ENCODE measurements at regions not wholly inside any gene's neighbourhood (a gene's known extent, or its start where the extent isn't known, plus 50 kb on each side); places are given as distances from the start of the nearest gene placed in this dataset.

DNA sequence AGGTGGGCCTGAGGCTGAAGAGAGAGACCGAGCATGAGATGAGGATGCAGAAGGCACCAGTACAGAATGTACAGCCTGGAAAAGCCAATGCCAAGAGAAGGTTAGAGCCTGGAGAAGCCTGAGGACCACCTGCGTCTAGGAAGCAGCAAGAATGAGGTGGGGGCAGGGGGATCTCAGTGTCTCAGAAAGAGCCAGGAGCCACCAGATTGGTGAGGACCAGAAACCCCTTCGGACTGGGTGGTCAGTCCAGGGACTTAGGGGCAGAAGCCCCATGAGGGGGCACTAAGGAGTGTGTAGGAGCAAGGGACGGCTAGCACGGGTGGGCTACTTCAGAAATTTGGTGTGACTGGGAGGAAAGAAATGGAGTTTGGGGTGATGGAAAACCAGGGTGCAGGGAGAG, 205.9 kb upstream of the RNF32 start:
- WGBS (ENCODE audit: low lambda C conversion rate, missing lambda C conversion rate): 95% methylated on average over 5 of the region's 5 CpGs
- Histone ChIP-seq H3K9me3 (ENCODE audit: low read depth) (no peaks in the 10 kb centered on the region), H3K4me3 (no peak overlapping the region), H3K79me2 (no peaks in the 10 kb centered on the region), H3K36me3 (replicated peaks; ENCODE audit: insufficient read depth, low read depth) (no peaks in the 10 kb centered on the region), H3K27me3 (no peaks in the 10 kb centered on the region), H4K20me1 (ENCODE audit: insufficient read depth, poor library complexity, severe bottlenecking) (no peaks in the 10 kb centered on the region), H3K9me2 (replicated peaks; ENCODE audit: insufficient read depth) (no peaks in the 10 kb centered on the region), H2AFZ (no peak overlapping the region), H3K4me2 (no peak overlapping the region), H3K27ac (no peak overlapping the region), H3K4me1 (ENCODE audit: insufficient read depth) (no peaks in the 10 kb centered on the region)
- TF ChIP-seq EZH2phosphoT487 (IDR thresholded peaks at IDR 0.05; ENCODE audit: low read depth, severe bottlenecking, unreplicated experiment): no peak
- TF ChIP-seq, protein P1, sequence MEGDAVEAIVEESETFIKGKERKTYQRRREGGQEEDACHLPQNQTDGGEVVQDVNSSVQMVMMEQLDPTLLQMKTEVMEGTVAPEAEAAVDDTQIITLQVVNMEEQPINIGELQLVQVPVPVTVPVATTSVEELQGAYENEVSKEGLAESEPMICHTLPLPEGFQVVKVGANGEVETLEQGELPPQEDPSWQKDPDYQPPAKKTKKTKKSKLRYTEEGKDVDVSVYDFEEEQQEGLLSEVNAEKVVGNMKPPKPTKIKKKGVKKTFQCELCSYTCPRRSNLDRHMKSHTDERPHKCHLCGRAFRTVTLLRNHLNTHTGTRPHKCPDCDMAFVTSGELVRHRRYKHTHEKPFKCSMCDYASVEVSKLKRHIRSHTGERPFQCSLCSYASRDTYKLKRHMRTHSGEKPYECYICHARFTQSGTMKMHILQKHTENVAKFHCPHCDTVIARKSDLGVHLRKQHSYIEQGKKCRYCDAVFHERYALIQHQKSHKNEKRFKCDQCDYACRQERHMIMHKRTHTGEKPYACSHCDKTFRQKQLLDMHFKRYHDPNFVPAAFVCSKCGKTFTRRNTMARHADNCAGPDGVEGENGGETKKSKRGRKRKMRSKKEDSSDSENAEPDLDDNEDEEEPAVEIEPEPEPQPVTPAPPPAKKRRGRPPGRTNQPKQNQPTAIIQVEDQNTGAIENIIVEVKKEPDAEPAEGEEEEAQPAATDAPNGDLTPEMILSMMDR (IDR thresholded peaks at IDR 0.05; ENCODE audit: poor library complexity): no peak
- TF ChIP-seq EZH2 (IDR thresholded peaks at IDR 0.05; ENCODE audit: borderline replicate concordance): no peak
- DNase-seq (ENCODE audit: low spot score): no peak

DNA sequence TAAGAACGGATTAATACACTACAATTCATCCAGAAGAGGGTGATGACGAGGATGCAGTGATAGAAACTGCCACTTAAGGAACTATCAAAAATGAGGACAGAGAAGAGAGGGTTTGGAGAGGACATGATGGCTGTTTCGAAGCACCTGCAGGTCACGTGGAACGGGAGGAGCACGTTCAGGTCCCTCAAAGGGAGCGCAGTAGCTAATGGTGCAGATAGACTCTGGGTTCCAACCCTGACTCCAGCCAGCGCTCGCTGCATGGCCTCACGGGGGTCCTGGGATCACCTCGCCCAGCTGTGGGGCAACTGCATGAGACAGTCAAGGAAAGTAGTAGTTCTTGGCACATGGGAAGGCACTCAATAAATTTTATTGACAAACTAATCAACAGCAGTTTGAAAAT, 208.6 kb upstream of the RNF32 start:
- TF ChIP-seq, protein P1 (IDR thresholded peaks at IDR 0.05; ENCODE audit: poor library complexity): no peak
- TF ChIP-seq EZH2phosphoT487 (IDR thresholded peaks at IDR 0.05; ENCODE audit: low read depth, severe bottlenecking, unreplicated experiment) (no peak), EZH2 (IDR thresholded peaks at IDR 0.05; ENCODE audit: borderline replicate concordance) (no peak)
- H3K4me2 ChIP-seq: no peak overlapping the region
- no peak for DNase-seq (ENCODE audit: low spot score)
- no peaks in the 10 kb centered on the region for H3K4me1 ChIP-seq (ENCODE audit: insufficient read depth)
- 89% methylated on average over 11 of the region's 11 CpGs for WGBS (ENCODE audit: low lambda C conversion rate, missing lambda C conversion rate)
- no peaks in the 10 kb centered on the region for H3K27me3 ChIP-seq
- no peaks in the 10 kb centered on the region for H3K79me2 ChIP-seq
- H3K4me3 ChIP-seq: no peak overlapping the region
- no peak overlapping the region for H2AFZ ChIP-seq
- no peak overlapping the region for H3K27ac ChIP-seq
- H3K9me3 ChIP-seq (ENCODE audit: low read depth): no peaks in the 10 kb centered on the region
- H3K36me3 ChIP-seq (replicated peaks; ENCODE audit: insufficient read depth, low read depth): no peaks in the 10 kb centered on the region
- no peaks in the 10 kb centered on the region for H4K20me1 ChIP-seq (ENCODE audit: insufficient read depth, poor library complexity, severe bottlenecking)
- no peaks in the 10 kb centered on the region for H3K9me2 ChIP-seq (replicated peaks; ENCODE audit: insufficient read depth)

DNA sequence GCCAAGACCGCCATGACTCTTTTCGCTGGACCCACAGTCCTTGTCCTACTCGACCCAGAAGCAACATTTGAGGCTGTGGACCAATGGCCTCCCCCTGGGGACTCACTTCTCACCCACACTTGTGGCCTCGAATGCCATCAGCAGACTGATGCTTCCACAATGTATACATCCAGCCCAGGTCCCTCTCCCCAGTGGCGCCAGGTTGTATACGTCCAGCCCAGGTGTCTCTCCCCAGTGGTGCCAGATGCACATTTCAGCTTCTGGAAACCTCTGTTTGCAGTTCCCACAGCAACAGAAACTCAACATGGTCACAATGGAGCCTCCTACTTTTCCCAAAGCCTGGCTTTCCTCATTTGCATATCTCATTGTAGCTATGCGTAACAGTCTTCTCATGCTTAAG, 210.5 kb upstream of the RNF32 start:
- H3K79me2 ChIP-seq: no peaks in the 10 kb centered on the region
- no peak overlapping the region for H2AFZ ChIP-seq
- H3K36me3 ChIP-seq (replicated peaks; ENCODE audit: insufficient read depth, low read depth): no peaks in the 10 kb centered on the region
- no peak overlapping the region for H3K4me2 ChIP-seq
- H3K4me3 ChIP-seq: no peak overlapping the region
- no peaks in the 10 kb centered on the region for H3K27me3 ChIP-seq
- no peak for DNase-seq (ENCODE audit: low spot score)
- no peaks in the 10 kb centered on the region for H3K9me2 ChIP-seq (replicated peaks; ENCODE audit: insufficient read depth)
- H3K27ac ChIP-seq: no peak overlapping the region
- H3K4me1 ChIP-seq (ENCODE audit: insufficient read depth): no peaks in the 10 kb centered on the region
- no peaks in the 10 kb centered on the region for H3K9me3 ChIP-seq (ENCODE audit: low read depth)
- WGBS (ENCODE audit: low lambda C conversion rate, missing lambda C conversion rate): 88% methylated on average over 7 of the region's 7 CpGs
- no peaks in the 10 kb centered on the region for H4K20me1 ChIP-seq (ENCODE audit: insufficient read depth, poor library complexity, severe bottlenecking)
- TF ChIP-seq EZH2 (IDR thresholded peaks at IDR 0.05; ENCODE audit: borderline replicate concordance): no peak
- no peak for TF ChIP-seq EZH2phosphoT487 (IDR thresholded peaks at IDR 0.05; ENCODE audit: low read depth, severe bottlenecking, unreplicated experiment)
- TF ChIP-seq, protein P1 (IDR thresholded peaks at IDR 0.05; ENCODE audit: poor library complexity): no peak

DNA sequence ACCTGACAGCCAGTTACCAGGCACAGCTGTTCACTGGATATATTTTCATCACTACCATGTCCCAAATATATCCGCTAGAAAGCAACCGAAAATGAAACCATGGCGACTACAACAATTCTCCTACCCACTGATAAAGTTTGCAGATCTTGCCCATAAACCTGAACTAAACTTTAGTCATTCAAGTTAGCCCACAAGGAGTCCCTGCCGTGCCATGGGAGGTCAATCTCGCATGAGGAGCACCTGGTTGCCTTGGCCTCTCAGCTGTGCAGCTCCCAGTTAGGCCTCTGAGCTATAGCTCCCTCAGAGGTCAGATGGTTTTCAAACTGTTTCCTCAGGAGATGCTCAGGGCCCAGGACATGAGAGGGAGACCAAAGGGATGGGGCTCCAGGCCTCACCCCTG, 211.1 kb upstream of the RNF32 start:
- no peaks in the 10 kb centered on the region for H3K9me2 ChIP-seq (replicated peaks; ENCODE audit: insufficient read depth)
- no peaks in the 10 kb centered on the region for H3K9me3 ChIP-seq (ENCODE audit: low read depth)
- no peaks in the 10 kb centered on the region for H3K4me1 ChIP-seq (ENCODE audit: insufficient read depth)
- no peaks in the 10 kb centered on the region for H3K79me2 ChIP-seq
- no peaks in the 10 kb centered on the region for H4K20me1 ChIP-seq (ENCODE audit: insufficient read depth, poor library complexity, severe bottlenecking)
- no peak overlapping the region for H3K4me2 ChIP-seq
- no peak overlapping the region for H2AFZ ChIP-seq
- no peaks in the 10 kb centered on the region for H3K36me3 ChIP-seq (replicated peaks; ENCODE audit: insufficient read depth, low read depth)
- DNase-seq (ENCODE audit: low spot score): no peak
- H3K27ac ChIP-seq: no peak overlapping the region
- no peak for TF ChIP-seq EZH2 (IDR thresholded peaks at IDR 0.05; ENCODE audit: borderline replicate concordance)
- TF ChIP-seq, protein P1 (IDR thresholded peaks at IDR 0.05; ENCODE audit: poor library complexity): no peak
- TF ChIP-seq EZH2phosphoT487 (IDR thresholded peaks at IDR 0.05; ENCODE audit: low read depth, severe bottlenecking, unreplicated experiment): no peak
- no peaks in the 10 kb centered on the region for H3K27me3 ChIP-seq
- H3K4me3 ChIP-seq: no peak overlapping the region
- WGBS (ENCODE audit: low lambda C conversion rate, missing lambda C conversion rate): 89% methylated on average over 5 of the region's 5 CpGs

All from hepatocyte (in vitro differentiated cells).